ENCODE measurements at regions not wholly inside any gene's neighbourhood (a gene's known extent, or its start where the extent isn't known, plus 50 kb on each side); places are given as distances from the start of the nearest gene placed in this dataset.

GRCh38 chr9:14981291-14981950 is 71.2 kb upstream of the FREM1 start:
- DNase-seq (ENCODE audit: low spot score in 2 of 2) = no peak
- Histone ChIP-seq H3K27ac (no peak overlapping the region), H3K9me3 (peaks cover 0 to 9% of the 10 kb centered on the region in 2 donors), H3K36me3 (no peaks in the 10 kb centered on the region), H3K4me3 (no peak overlapping the region), H3K4me1 (no peaks in the 10 kb centered on the region), H3K27me3 (no peaks in the 10 kb centered on the region)
- intact Hi-C loops (cut with DNase I; ENCODE audit: low total_unique reads) = no loop called here
- TF ChIP-seq POLR2AphosphoS5 (IDR thresholded peaks at IDR 0.05) = no peak
- no peak for TF ChIP-seq POLR2A (IDR thresholded peaks at IDR 0.05)
- TF ChIP-seq CTCF (IDR thresholded peaks at IDR 0.05) = no peak

- H3K27me3 ChIP-seq = no peaks in the 10 kb centered on the region
- intact Hi-C loops (cut with DNase I; ENCODE audit: low total_unique reads) = no loop called here
- H3K9me3 ChIP-seq = peaks cover 0 to 9% of the 10 kb centered on the region in 2 donors
- no peak for TF ChIP-seq CTCF (IDR thresholded peaks at IDR 0.05)
- TF ChIP-seq POLR2AphosphoS5 (IDR thresholded peaks at IDR 0.05) = no peak
- TF ChIP-seq POLR2A (IDR thresholded peaks at IDR 0.05) = no peak
- DNase-seq (ENCODE audit: low spot score in 2 of 2) = no peak
- no peak overlapping the region for H3K27ac ChIP-seq
- H3K4me3 ChIP-seq = no peak overlapping the region
- H3K4me1 ChIP-seq = no peaks in the 10 kb centered on the region
- H3K36me3 ChIP-seq = no peaks in the 10 kb centered on the region
Measured at GRCh38 chr9:14978022-14979000, 68.1 kb upstream of the FREM1 start.

GRCh38 chr9:14967450-14968321 is 57.5 kb upstream of the FREM1 start:
- intact Hi-C loops (cut with DNase I; ENCODE audit: low total_unique reads) = no loop called here
- no peak overlapping the region for H3K4me3 ChIP-seq
- H3K27me3 ChIP-seq = no peaks in the 10 kb centered on the region
- DNase-seq (ENCODE audit: low spot score in 2 of 2) = no peak
- TF ChIP-seq POLR2A (IDR thresholded peaks at IDR 0.05) = no peak
- TF ChIP-seq CTCF (IDR thresholded peaks at IDR 0.05) = no peak
- no peak for TF ChIP-seq POLR2AphosphoS5 (IDR thresholded peaks at IDR 0.05)
- H3K9me3 ChIP-seq = no peaks in the 10 kb centered on the region
- H3K4me1 ChIP-seq = no peaks in the 10 kb centered on the region
- H3K36me3 ChIP-seq = no peaks in the 10 kb centered on the region
- no peak overlapping the region for H3K27ac ChIP-seq

- peaks cover 0 to 3% of the 10 kb centered on the region in 2 donors for H3K4me1 ChIP-seq
- H3K27ac ChIP-seq = peak overlapping the region; percentile 37 to 42
- no peaks in the 10 kb centered on the region for H3K36me3 ChIP-seq
- TF ChIP-seq POLR2AphosphoS5 (IDR thresholded peaks at IDR 0.05) (no peak), POLR2A (IDR thresholded peaks at IDR 0.05) (no peak), CTCF (IDR thresholded peaks at IDR 0.05) (no peak)
- intact Hi-C loops (cut with DNase I; ENCODE audit: low total_unique reads) = no loop called here
- no peak overlapping the region for H3K4me3 ChIP-seq
- no peaks in the 10 kb centered on the region for H3K27me3 ChIP-seq
- DNase-seq (ENCODE audit: low spot score in 2 of 2) = peak; percentile 31 to 60
- H3K9me3 ChIP-seq = no peaks in the 10 kb centered on the region
Measured at GRCh38 chr9:14962193-14962882, 52.1 kb upstream of the FREM1 start.
